Esophagus squamous epithelium (tissue), 5 donors: ENCODE measurements at regions not wholly inside any gene's neighbourhood (a gene's known extent, or its start where the extent isn't known, plus 50 kb on each side); places are given as distances from the start of the nearest gene placed in this dataset.

Experiments
- DNase-seq: peaks from one replicate; lab custom pipeline; 2025; lab: John Stamatoyannopoulos, UW
- H3K27ac ChIP-seq, 4 donors: fragments of 200-600 bp; sonication (generic); one replicate each; pipeline ENCODE4 v1.5.1; 2016 to 2019; ENCODE audit warnings: mild to moderate bottlenecking in 1 of 4
- H3K27me3 ChIP-seq, 4 donors: fragments of 200-600 bp; sonication (generic); 1 replicate in 3 of 4; 2 replicates in 1 of 4; pipeline versions ENCODE4 v1.5.1 to v1.6.0; 2017 to 2021; ENCODE audit warnings: antibody characterized with exemption in 1 of 4
- H3K36me3 ChIP-seq, 3 donors: fragments of 200-600 bp; sonication (generic); one replicate each; pipeline ENCODE4 v1.5.1; 2016 to 2019
- H3K4me1 ChIP-seq, 3 donors: fragments of 200-600 bp; sonication (generic); one replicate each; pipeline ENCODE4 v1.5.1; 2017 to 2019
- H3K4me3 ChIP-seq, 4 donors: fragments of 200-600 bp; sonication (generic); 1 replicate in 3 of 4; 2 replicates in 1 of 4; pipeline ENCODE4 v1.5.1; 2016 to 2019; ENCODE audit warnings: mild to moderate bottlenecking in 2 of 4, moderate library complexity in 1 of 4
- H3K9me3 ChIP-seq, 3 donors: fragments of 200-600 bp; sonication (generic); one replicate each; pipeline ENCODE4 v1.5.1; 2016 to 2019
- CTCF ChIP-seq, 6 experiments: fragments of 450-650 bp in 4 of 6; fragments of 200-600 bp in 2 of 6; sonication (generic) in 2 of 6; IDR thresholded peaks; one replicate each; pipeline ENCODE4 v1.5.1; 2016 to 2019; ENCODE audit warnings: antibody characterized with exemption in 6 of 6, mild to moderate bottlenecking in 4 of 6, moderate library complexity in 4 of 6
- POLR2A ChIP-seq, 4 donors: fragments of 450-650 bp; IDR thresholded peaks; one replicate each; pipeline ENCODE4 v1.6.1; 2017; ENCODE audit warnings: antibody characterized with exemption in 4 of 4, mild to moderate bottlenecking in 4 of 4, moderate library complexity in 3 of 4
- WGBS, 2 donors: methylation state at CpG; one replicate each; pipeline ENCODE4 v1.1.5; 2018; 5-methylcytosine and 5-hydroxymethylcytosine counted together
- intact Hi-C: fragments of 100-400 bp; cut with DNase I; formaldehyde crosslinking; loops from one replicate; pipeline ENCODE4 v1.15.0; 2022
- donor health status: DM: yes; HTN: yes; CAD: no.

DNA sequence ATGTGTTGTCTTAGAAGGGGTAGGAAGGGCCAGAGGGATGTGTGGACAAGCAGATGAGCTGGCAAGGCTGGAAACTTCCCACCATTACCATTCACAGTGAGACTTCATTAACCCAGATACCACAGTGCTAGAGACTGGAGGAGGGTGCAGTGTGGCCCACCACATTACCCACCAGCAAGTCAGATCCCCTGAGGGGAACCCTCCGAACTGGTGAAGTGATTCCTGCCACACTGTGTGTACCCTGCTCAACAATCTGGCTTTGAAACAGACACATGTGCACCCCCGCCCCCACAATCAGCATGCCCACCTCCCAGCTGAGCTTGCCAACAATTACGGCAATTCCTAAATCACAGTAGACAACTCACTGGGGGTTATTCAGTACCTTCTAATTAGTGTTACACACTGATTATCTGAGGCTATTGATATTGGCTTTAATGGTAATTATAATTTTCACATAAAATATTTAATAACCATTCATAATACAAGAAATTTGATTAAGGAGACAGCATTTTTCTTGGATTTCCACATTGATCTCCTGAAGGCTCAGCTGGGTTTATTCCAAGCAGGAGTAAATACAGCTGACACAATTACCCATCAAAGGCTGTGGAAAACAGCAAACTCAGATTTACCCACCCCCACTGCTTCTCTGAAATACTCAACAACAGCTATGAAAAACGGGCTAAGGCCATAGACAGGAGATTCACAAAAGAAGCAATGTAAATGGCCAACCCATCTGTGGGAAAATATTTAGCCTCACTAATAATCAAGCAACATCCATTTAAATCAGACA lies 169.3 kb upstream of the FSTL4 start:
- no peak for DNase-seq
- no peak overlapping the region for H3K4me3 ChIP-seq
- no peak overlapping the region for H3K27ac ChIP-seq
- no peak for TF ChIP-seq POLR2A (IDR thresholded peaks at IDR 0.05)
- TF ChIP-seq CTCF (IDR thresholded peaks at IDR 0.05), result no peak
- H3K4me1 ChIP-seq, result no peaks in the 10 kb centered on the region
- no peaks in the 10 kb centered on the region for H3K36me3 ChIP-seq
- intact Hi-C loops, result no loop called here
- H3K27me3 ChIP-seq, result no peaks in the 10 kb centered on the region
- H3K9me3 ChIP-seq, result no peaks in the 10 kb centered on the region
- 79 to 83% methylated on average over 4 of the region's 4 CpGs for WGBS, 2 donors

DNA sequence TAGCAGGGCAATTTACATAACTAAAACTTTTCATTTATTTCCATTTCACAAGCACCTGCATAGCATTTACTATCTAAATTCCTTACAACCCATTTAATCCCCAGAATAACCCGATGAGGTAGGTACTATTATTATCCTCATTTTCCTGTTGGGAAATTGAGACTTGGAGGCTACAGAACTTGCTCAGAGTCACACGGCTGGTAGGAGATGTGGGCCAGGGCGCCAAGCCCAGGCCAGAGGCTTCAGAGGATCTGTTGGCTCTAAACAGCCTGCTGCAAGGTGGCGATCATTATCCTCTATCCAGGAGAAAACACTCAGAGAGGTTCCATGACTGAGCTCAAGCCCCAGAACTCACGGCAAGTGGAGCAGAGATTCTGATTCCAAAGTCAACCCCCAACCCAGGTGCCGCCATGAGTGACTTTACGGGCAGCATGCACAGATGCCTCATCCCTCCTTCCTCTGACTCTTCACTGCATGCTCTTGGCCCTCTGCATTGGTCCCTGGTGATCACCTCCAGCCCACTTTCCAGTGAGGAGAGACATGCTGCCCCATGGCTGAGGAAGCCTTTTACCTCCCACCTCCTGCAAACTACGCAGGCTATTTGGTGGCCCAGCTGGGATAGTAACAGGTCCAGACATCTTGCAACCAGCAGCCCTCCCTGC lies 168.4 kb upstream of the FSTL4 start:
- intact Hi-C loops, result no loop called here
- no peak overlapping the region for H3K4me3 ChIP-seq
- no peak for DNase-seq
- H3K9me3 ChIP-seq, result no peaks in the 10 kb centered on the region
- no peaks in the 10 kb centered on the region for H3K36me3 ChIP-seq
- TF ChIP-seq CTCF (IDR thresholded peaks at IDR 0.05), result no peak
- no peak for TF ChIP-seq POLR2A (IDR thresholded peaks at IDR 0.05)
- no peak overlapping the region for H3K27ac ChIP-seq
- H3K27me3 ChIP-seq, result no peaks in the 10 kb centered on the region
- 79 to 86% methylated on average over 4 to 8 of the region's 8 CpGs for WGBS, 2 donors
- no peaks in the 10 kb centered on the region for H3K4me1 ChIP-seq

DNA sequence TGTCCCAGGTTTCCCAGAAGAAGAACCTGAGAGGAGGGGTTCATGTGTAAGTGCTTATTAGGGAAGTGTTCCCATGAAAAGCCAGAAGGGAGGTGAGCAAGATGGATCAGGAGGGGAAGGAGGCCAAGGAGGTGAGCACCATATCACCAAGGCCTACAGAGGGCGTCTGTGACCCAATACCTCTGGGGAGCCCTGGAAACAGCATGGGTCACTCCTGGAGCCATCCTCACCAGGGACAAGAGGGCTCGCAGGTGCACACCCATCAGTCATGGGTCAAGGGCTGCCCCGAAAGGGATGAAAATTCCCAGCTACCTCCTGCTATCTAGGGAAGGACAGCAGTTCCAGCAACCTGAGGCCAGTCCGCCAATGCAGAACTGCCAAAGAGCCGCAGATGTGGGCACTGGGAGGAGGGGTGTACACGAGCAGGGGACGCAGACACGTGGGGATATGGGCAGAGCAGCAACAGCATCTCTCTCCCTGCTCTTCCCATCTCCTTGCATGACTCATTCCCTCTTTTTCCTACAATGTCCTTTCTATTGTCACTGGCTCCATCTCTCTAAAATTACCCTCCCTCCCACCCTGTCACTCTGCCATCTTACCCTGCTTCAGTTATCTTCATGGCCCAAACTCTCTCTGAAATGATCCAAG lies 167.6 kb upstream of the FSTL4 start:
- Histone ChIP-seq H3K9me3 (no peaks in the 10 kb centered on the region), H3K27ac (no peak overlapping the region), H3K27me3 (no peaks in the 10 kb centered on the region), H3K4me3 (no peak overlapping the region), H3K4me1 (no peaks in the 10 kb centered on the region), H3K36me3 (no peaks in the 10 kb centered on the region)
- peak in 1 of 6 experiments; percentile 9 for TF ChIP-seq CTCF (IDR thresholded peaks at IDR 0.05)
- TF ChIP-seq POLR2A (IDR thresholded peaks at IDR 0.05), result no peak
- no peak for DNase-seq
- 73 to 83% methylated on average over 5 to 6 of the region's 8 CpGs for WGBS, 2 donors
- intact Hi-C loops, result no loop called here

GRCh38 chr5:133778636-133779035 lies 166.3 kb upstream of the FSTL4 start:
- no peak overlapping the region for H3K4me3 ChIP-seq
- WGBS, 2 donors, result 81% methylated on average over 4 of the region's 5 CpGs; no CpG with 5 or more reads in 1 of the 2 donors
- H3K27ac ChIP-seq, result no peak overlapping the region
- intact Hi-C loops, result no loop called here
- TF ChIP-seq POLR2A (IDR thresholded peaks at IDR 0.05), result no peak
- TF ChIP-seq CTCF (IDR thresholded peaks at IDR 0.05), result no peak
- DNase-seq, result no peak
- H3K36me3 ChIP-seq, result no peaks in the 10 kb centered on the region
- no peaks in the 10 kb centered on the region for H3K9me3 ChIP-seq
- H3K4me1 ChIP-seq, result no peaks in the 10 kb centered on the region
- H3K27me3 ChIP-seq, result no peaks in the 10 kb centered on the region

- TF ChIP-seq CTCF (IDR thresholded peaks at IDR 0.05) (no peak), POLR2A (IDR thresholded peaks at IDR 0.05) (no peak)
- Histone ChIP-seq H3K4me1 (no peaks in the 10 kb centered on the region), H3K9me3 (no peaks in the 10 kb centered on the region), H3K27ac (no peak overlapping the region), H3K36me3 (no peaks in the 10 kb centered on the region), H3K27me3 (no peaks in the 10 kb centered on the region), H3K4me3 (no peak overlapping the region)
- DNase-seq, result no peak
- intact Hi-C loops, result no loop called here
- 39 to 60% methylated on average over 2 to 3 of the region's 3 CpGs for WGBS, 2 donors
These were observed 165.6 kb upstream of the FSTL4 start for GRCh38 chr5:133777951-133778350.
